Stimulated activated CD4-positive, alpha-beta T cell treated with anti-CD3 and anti-CD28 coated beads, Interleukin-1b, Interleukin-23, amount 100 ng/mL, for 24 hours (primary cell): ENCODE measurements at regions not wholly inside any gene's neighbourhood (a gene's known extent, or its start where the extent isn't known, plus 50 kb on each side); places are given as distances from the start of the nearest gene placed in this dataset.

ENCODE experiments used
- DNase-seq, 4 experiments: peaks; one replicate each; pipeline ENCODE4 v3.0.0-alpha.2; 2020; ENCODE audit warnings: low read depth in 4 of 4, low spot score in 1 of 4

DNA sequence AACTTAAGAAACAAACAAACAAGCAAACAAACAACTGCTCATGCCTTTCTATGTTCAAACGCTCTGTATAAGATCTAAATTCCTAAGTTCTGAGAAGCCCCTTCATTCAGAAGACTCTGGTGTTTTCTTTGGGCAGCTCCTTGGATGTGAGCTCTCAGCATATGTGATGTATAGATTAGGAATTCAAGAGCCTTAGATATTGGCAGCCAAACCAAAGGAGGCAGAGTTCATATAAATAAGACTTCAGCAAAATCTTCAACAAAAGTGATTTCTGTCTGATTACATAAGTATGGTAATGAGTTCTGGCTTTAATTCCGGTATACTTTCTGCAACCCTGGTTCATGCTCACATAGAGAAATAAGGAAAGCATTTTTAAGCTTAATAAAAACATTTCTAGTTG is 145.6 kb downstream of the DYRK2 start:
- DNase-seq = no peak

DNA sequence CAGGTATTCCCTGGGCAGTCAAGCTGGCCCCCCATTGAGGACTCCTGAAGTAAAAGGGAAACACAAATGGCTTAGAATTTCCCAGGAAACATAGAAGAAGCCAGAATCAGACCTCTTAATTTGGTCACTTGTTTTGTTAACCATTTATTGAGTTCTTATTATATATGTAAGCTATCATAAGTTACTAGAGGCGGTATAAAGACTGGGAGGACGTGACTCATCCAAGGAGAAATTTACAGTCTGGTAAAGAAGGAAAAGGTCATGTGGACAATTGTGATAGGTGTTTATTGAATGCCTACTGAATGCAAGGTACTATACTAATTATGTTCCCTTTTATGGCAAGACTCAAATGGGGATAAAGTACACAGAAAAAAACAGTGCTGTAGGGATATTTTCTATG is 146.7 kb downstream of the DYRK2 start:
- no peak for DNase-seq

DNA sequence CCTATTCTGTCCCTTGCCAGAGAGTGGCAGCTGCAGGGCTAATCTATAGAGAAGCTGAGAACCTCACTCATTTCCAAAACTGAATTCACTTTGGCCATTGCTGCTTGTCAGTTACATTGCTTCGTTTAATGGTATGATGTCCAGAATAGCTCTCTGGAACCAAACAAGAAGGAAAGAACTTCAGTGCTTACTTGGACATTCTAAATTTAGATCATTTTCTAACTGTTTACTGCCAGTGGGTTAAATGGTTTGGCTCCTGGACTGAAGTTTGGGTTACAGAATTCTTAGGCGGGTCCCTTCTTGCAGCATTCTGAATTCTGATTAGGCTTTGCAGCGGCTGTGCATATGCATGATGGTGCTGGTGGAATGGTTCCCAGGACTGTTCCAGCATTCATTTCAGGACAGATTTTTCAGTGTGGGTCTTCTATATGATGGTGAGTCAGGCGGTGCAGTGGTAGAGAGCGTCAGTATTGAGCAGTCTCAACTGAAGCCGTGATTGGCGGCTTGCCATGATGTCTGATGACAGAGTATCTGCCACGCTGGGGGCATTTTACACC is 148.7 kb downstream of the DYRK2 start:
- DNase-seq = no peak

DNA sequence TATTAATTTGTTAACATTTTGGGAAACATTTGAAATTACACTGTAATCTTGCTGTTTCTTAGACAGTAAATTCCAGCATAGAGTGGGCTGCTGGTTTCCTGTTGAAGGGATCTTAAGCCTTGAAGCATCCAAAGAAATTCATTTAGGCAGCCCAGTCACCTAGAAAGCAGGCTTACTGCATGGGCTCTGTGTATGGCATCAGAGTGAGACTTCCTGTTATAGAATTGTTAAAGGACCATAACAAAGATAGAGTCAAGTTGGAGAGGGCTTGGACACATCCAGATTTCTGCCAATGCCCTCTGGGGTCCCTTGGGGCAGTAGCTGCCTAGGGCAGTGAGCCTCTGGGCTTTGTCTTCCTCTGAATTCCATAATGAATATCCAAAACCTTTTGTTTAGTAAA is 149.2 kb downstream of the DYRK2 start:
- no peak for DNase-seq

DNA sequence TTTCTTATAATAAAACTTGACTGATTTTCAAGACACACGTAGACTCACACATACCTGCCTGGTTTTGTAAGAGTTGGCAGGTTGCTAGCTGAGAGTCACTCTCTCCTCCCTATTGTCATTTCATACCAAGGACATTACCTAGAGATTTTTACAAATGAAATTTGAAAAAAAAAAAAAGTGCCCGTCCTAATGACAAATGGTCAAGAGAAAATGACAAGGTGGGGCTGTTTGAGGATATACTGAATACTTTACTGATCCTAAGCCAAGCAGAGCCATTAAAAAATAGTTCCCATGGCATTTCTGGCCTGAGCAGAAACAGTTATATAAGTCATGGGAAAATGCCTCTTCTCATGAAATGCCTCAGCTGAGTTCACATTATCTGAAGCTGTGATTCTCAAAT is 150.2 kb downstream of the DYRK2 start:
- DNase-seq = no peak

DNA sequence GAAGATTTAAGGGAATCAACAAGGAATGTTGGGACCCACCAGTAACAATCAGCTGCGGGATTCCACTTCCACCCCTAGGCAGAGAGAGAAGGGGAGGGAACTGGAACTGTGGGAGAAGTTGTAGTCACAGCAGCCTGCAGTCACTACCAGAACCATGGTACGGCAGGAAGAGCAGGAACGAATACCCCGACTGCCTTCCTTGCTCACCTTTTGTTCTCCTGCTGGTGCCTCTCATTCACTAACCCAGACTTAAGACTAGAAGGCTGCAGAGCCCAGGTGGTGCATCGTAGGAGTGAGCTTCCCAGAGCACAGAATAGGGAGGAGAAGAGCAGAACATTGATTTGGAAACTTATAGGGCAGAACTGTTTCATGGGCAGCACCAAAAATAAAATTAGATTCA is 154.2 kb downstream of the DYRK2 start:
- DNase-seq = no peak

DNA sequence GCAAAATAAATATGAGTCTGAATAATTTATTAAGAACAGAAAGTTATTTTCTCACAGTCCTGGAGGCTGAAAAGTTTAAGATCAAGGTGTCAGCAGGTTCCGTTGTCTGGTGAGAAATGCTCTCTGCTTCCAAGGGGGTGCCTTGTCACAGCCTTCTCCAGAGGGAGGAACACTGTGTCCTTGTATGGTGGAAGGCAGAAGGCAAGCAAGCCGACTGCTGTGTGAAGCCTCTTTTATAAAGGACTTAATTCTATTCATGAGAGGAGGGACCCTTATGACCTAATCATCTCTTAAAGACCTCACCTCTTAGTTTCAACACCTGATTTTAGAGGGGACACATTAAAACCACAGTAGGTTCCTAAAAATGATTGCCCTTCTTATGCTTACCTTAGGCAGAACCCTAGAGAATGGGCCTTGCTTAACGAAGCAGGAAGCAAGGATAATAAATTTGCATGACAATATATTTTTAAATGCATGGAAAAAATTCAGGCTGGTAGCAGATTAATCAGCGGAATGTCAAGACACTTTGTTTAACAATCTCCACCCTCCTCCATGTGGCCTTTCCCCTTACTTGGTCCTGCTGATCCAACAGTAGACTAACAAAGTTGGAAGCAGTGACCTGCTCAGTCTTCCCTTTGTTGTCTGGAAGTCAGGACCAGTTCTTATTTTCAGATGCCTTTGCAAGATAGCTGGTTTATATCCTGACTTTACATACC is 154.9 kb downstream of the DYRK2 start:
- DNase-seq = no peak

DNA sequence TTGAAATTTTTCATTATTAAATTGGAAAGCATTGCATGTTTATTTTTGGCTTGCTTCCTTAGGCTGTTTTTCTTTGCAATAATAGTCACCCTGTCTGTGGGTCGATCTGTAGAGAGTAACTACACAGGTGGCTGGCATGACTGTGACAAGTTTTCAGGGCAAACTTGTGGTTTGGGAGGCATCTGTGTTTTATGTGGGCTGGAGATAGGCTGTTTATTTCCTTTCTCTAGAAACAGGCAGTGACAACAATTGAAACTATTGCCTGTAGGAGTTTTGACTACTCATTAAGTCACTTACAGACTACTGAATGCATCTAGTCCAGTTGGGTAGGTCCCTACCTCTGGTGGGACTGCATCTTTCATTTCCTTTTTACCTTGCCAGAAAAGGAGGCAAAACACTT is 155.6 kb downstream of the DYRK2 start:
- peak in 3 of 4 experiments; percentile 17 to 34 (median 22) for DNase-seq

DNA sequence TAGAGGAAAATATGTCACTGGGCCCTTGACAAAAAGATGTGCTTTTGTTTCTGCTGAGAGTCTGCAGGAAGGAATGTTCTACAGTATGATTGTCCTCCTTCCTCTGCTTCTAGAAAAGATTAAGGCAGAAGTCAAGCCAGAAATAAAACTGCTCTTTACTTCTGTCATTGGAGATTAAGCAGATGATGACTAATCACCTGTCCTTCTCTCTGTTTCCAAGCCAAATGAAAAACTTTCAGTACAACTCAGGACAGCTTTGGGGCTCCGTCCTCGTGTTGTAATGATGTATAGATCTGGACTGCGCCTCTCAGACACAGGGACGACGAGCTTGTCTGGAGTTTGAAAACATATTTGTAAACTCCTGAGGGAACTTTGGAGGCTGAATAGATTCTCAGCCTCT is 159.3 kb downstream of the DYRK2 start:
- DNase-seq = no peak

DNA sequence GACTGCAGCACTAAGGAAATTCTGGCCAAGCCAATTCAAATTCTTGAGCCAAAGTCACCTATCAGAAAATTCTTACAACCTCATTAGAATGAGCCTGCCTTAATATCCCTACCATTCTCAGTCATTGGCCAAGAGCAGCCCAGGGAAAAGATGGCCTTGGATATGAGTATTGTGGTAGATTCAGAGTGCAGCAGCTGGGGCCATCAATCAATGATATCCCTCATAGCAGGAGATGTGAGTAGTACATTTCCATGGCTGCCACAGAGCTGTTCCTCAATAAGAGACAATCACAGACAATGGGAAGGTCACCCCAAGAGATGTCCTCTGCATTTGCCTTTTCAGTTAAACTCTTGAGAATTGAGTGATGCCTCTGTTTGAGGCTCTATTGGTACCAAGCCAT is 161.6 kb downstream of the DYRK2 start:
- DNase-seq = no peak

DNA sequence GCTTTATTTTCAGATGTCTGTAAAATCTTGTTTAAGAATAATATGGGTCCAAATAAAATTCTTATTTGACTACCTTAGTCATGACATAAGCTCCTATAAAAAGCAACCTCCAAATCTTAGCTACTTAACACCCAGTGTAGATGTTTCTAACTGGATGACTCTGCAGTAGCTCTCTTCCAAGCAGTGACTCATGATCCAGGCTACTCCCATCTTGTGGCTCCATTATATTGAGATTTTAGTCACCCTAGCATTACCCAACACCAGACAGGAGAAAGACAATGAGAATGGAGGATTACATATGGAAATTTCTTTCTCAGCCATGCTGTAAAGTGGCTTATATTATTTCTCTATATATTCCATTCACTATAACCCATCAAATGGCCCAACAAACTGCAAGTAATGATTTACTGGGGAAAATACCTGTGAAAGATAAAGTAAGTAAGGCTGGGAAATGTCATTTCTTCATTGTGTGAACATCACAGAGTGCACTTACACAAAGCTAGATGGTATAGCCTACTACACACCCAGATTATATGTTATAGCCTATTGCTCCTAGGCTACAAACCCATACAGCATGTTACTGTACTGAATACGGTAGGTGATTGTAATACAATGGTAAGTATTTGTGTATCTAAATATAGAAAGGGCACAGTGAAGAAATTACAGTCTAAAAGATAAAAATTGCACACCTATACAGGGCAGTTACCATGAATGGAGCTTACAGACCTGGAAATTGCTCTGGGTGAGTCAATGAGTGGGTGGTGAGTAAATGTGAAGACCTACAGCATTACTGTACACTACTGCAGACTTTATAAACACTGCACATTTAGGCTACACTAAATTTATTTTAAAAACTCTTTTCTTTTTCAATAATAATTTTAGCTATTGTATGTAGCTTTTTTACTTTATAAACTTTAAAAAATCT is 163.2 kb downstream of the DYRK2 start:
- no peak for DNase-seq

DNA sequence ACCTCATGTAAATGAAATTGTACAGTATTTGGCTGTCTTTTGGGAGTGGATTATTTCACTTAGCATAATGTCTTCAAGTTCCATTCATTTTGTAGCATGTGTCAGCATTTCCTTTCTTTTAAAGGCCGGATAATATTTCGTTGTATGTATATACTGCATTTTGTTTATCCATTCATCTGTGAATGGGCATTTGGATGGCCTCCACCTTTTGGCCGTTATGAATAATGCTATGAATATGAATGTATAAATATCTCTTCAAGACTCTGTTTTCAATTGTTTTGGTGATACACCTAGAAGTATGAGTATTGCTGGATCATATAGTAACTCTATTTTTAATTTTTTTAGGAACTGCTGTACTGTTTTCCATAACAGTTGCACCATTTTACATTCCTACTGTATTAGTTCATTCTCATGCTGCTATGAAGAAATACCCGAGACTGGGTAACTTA is 164.9 kb downstream of the DYRK2 start:
- DNase-seq = no peak

DNA sequence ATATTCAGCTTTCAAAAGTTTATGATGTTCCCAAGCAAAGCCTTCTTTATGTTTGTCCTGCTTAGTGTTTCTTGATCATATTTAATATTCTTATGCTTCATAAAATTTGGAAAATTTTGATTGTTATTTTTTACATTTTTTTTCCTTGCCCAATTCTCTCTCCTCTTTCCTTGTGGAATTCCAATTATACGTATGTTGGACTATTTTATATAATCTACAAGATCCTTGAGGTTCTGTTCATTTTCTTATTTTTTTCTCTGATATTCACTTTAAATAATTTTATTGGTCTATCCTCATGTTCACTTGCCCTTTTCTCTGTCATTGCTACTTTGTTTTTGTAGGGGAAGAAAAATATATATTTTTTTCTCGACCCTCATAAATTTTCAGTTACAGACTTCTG is 167.7 kb downstream of the DYRK2 start:
- no peak for DNase-seq

DNA sequence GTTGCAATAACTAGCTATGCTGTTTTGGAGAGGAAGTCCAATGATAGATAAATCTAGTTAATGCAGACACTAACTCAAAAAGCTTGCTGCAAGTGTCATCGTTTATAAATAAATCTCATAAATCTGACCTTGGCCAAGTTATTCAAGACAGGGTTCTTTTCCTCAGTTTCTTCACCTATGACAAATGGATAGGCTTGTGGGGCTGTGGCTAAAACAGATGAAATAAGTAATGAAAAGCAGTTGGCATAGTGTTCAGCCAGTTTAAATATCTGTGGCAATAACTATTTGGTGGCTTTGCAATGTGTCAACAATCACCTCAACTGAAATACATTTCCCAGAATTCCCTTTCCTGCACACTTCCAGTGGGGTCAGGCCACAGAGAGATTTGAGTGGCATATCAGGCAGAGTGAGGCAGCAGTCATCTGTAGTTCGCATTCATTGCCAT is 169.9 kb downstream of the DYRK2 start:
- DNase-seq = no peak

DNA sequence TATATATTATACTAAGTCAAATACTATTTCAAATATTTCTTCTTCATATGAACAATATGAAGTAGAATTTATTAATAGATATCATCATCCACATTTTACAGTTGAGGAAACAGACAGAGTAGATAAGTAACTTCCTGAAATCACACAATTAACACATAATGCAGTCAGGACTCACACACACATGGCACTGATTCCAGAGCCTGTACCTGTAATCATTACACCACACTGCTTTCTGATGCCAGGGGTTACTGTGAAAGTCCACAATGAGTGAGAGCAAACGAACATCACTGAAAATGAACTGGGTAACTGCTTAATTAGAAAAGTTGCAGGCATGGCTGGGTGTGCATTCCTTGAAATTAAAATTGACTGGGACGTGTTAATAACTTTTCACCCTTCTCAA is 169.3 kb upstream of the IFNG-AS1 start:
- no peak for DNase-seq

DNA sequence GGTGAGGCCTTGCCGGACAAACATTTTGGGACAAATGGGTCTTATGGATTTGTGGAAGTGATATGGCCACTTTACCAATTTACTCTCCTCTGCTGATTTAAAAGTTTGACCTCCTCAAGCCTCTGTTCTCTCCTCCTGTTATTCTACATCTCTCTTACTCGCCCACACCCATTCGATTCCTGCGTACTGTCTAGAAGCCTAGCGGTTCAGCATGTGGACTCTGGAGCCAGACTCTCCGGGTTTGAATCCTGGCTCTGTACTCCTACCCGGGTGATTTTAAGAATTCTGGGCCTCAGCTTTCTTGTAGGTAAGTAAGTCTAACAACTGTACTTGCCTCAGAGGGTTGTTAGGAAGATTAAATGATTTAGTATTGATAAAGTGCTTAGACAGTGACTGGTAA is 168.6 kb upstream of the IFNG-AS1 start:
- DNase-seq = no peak

DNA sequence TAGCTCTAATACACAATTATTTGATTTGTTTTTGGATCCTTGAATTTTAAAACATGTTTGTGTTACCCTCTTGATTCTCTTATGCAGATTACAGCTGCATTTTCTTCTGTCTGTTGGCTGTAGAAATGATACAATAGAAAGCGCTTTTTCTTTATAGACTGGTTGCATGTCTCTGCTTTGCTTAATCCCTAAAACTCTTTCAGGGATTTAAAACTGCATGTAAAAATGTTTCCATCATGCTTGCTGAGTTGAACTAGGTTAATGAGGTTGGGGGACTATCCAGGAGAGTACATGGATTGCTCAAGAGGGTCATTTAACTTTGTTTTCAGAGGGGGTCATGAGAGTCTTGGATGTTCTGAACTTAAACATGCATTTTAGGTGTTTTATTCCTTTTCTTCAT is 166.4 kb upstream of the IFNG-AS1 start:
- no peak for DNase-seq

DNA sequence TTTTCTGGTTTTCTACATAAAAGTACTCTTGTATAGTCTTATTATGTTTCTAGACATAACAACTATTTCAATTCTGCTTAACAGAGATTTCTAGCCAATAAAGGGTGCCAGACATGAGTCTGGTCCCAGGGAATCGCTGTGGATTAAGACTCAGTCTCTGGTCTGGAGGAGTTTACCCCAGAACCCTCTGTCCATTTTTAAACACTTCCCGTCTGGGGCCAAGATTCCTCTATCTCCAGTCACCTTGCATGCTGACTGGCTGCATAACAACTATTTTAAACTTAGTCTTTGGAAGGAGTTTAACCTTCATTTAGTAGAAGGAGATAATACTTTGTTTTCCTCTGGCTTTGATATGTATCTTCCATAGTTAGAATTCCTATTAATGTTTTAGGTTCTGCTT is 163.1 kb upstream of the IFNG-AS1 start:
- no peak for DNase-seq

DNA sequence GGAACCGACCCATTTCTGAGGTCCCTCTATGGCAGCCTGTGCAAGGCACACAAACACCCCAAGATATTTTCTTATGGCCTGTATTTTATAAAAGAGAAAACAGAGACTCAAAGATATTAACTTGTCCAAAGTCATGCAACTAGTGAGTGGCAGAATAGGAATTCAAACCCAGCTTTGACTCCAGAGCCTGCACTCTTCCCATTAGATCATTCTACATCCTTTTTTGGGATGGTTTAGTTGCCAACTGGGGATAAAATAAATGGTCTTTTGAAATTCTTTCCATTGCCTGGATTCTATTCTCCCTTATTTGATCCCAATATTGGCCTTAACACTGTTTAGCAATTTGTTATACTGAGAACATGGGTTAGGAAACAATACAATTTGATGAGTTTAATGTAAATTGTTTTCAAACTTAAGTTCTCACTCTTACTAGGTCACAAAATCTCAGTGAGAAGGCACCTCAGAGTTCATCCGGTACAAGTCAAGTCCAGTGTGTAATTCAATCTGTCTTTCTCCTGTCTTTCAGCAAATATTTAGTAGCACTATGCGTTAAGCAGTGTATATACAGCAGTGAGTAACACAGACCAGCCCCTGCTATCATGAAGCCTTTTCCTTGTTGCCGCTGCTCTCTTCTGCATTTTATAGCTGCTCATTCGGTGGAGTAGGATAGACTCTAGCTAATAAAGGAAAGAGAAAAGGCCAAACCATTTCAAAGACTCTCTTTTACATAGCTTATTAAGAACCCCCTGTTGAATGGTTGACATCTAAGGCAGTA is 162.1 kb upstream of the IFNG-AS1 start:
- DNase-seq = no peak

DNA sequence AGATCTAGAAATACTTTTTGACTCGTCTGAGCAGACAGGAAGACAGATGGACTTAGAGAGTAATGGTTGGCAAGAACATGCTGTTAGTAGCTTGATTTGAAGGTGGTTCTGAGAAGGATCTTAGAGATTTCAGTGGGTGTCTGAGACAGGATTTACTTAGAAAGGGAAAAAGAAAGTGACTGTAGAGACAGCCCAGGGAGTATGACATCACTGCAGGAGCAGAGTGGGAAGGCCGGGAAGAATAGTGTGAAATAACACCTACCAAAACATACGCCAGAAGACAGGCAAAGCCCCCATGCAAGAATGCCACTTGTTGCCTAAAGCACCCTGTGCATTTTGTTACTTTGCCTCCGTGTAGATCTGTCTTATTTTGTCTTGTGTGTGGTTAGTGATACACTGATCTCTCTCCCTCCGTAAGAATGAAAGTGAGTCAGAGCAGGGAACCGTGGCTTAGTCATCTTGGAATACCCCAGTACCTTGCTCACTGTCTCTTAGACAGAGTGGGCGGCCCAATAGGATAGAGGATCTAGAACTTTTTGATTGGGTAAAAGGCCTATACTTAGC is 161.3 kb upstream of the IFNG-AS1 start:
- DNase-seq = peak in 3 of 4 experiments; percentile 25 to 56 (median 41)

DNA sequence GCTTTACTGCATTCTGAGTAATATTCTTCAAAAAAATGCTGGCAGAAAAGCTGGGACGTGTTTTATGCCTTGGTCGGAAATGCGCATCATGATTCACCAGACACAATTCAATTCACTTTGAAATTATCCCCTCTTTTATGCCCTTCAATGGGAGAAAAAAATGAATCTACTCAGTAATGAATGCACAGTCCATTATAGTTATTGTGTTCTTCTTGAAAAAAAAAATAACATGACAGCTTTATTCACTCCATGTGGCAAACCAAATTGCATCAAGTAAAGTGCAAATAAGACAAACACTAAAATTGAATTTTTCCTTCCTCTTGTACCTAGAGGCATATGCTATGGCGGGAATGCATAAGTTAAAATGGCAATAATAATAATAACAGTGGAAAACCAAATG is 159.4 kb upstream of the IFNG-AS1 start:
- DNase-seq = no peak
